ENCODE measurements at regions not wholly inside any gene's neighbourhood (a gene's known extent, or its start where the extent isn't known, plus 50 kb on each side); places are given as distances from the start of the nearest gene placed in this dataset.

GRCh38 chr11:122513328-122513727 lies 142.2 kb upstream of the UBASH3B start:
- H3K36me3 ChIP-seq (ENCODE audit: control insufficient read depth in 3 of 3, insufficient read depth in 2 of 3, low read depth in 1 of 3, low read length in 3 of 3): no peaks in the 10 kb centered on the region
- no peaks in the 10 kb centered on the region for H3K9me3 ChIP-seq (ENCODE audit: control insufficient read depth in 2 of 2, insufficient read depth in 1 of 2, low read depth in 1 of 2, low read length in 1 of 2)
- H3K27me3 ChIP-seq (ENCODE audit: control insufficient read depth in 3 of 3, insufficient read depth in 3 of 3, low read length in 3 of 3): no peaks in the 10 kb centered on the region
- FAIRE-seq: no peak
- WGBS, 3 donors: 64 to 81% (median 76%) methylated on average over 2 of the region's 2 CpGs
- H3K27ac ChIP-seq (ENCODE audit: low read depth in 1 of 3, low read length in 2 of 3): no peak overlapping the region
- H3K4me3 ChIP-seq (ENCODE audit: low read depth in 1 of 3, low read length in 3 of 3): no peak overlapping the region
- DNase-seq: no peak
- peaks cover 0 to 11% (median 0%) of the 10 kb centered on the region in 3 donors for H3K4me1 ChIP-seq (ENCODE audit: control insufficient read depth in 3 of 3, insufficient read depth in 2 of 3, low read depth in 1 of 3, low read length in 2 of 3)

GRCh38 chr11:122512688-122513087 lies 142.8 kb upstream of the UBASH3B start:
- H3K4me3 ChIP-seq (ENCODE audit: low read depth in 1 of 3, low read length in 3 of 3): no peak overlapping the region
- no peak overlapping the region for H3K27ac ChIP-seq (ENCODE audit: low read depth in 1 of 3, low read length in 2 of 3)
- H3K27me3 ChIP-seq (ENCODE audit: control insufficient read depth in 3 of 3, insufficient read depth in 3 of 3, low read length in 3 of 3): no peaks in the 10 kb centered on the region
- FAIRE-seq: no peak
- no peak for DNase-seq
- H3K36me3 ChIP-seq (ENCODE audit: control insufficient read depth in 3 of 3, insufficient read depth in 2 of 3, low read depth in 1 of 3, low read length in 3 of 3): no peaks in the 10 kb centered on the region
- no peaks in the 10 kb centered on the region for H3K9me3 ChIP-seq (ENCODE audit: control insufficient read depth in 2 of 2, insufficient read depth in 1 of 2, low read depth in 1 of 2, low read length in 1 of 2)
- H3K4me1 ChIP-seq (ENCODE audit: control insufficient read depth in 3 of 3, insufficient read depth in 2 of 3, low read depth in 1 of 3, low read length in 2 of 3): peaks cover 0 to 11% (median 0%) of the 10 kb centered on the region in 3 donors
- WGBS, 3 donors: 79 to 85% (median 84%) methylated on average over 2 of the region's 2 CpGs

- no peak for DNase-seq
Observed at GRCh38 chr11:122509899-122510298, 145.6 kb upstream of the UBASH3B start.

GRCh38 chr11:122509091-122509490 lies 146.4 kb upstream of the UBASH3B start:
- DNase-seq (peak in 1 of 2 donors; percentile 55), FAIRE-seq (no peak)
- Histone ChIP-seq H3K27ac (ENCODE audit: low read depth in 1 of 3, low read length in 2 of 3) (no peak overlapping the region), H3K36me3 (ENCODE audit: control insufficient read depth in 3 of 3, insufficient read depth in 2 of 3, low read depth in 1 of 3, low read length in 3 of 3) (no peaks in the 10 kb centered on the region), H3K27me3 (ENCODE audit: control insufficient read depth in 3 of 3, insufficient read depth in 3 of 3, low read length in 3 of 3) (no peaks in the 10 kb centered on the region), H3K4me1 (ENCODE audit: control insufficient read depth in 3 of 3, insufficient read depth in 2 of 3, low read depth in 1 of 3, low read length in 2 of 3) (no peaks in the 10 kb centered on the region), H3K9me3 (ENCODE audit: control insufficient read depth in 2 of 2, insufficient read depth in 1 of 2, low read depth in 1 of 2, low read length in 1 of 2) (no peaks in the 10 kb centered on the region), H3K4me3 (ENCODE audit: low read depth in 1 of 3, low read length in 3 of 3) (no peak overlapping the region)
- 65 to 75% (median 74%) methylated on average over 4 of the region's 4 CpGs for WGBS, 3 donors

More at GRCh38 chr11:122509899-122510298, 145.6 kb upstream of the UBASH3B start:
- 94 to 96% (median 95%) methylated on average over 15 of the region's 15 CpGs for WGBS, 3 donors
- H3K4me3 ChIP-seq (ENCODE audit: low read depth in 1 of 3, low read length in 3 of 3): no peak overlapping the region
- H3K27me3 ChIP-seq (ENCODE audit: control insufficient read depth in 3 of 3, insufficient read depth in 3 of 3, low read length in 3 of 3): no peaks in the 10 kb centered on the region
- no peaks in the 10 kb centered on the region for H3K36me3 ChIP-seq (ENCODE audit: control insufficient read depth in 3 of 3, insufficient read depth in 2 of 3, low read depth in 1 of 3, low read length in 3 of 3)
- FAIRE-seq: no peak
- H3K27ac ChIP-seq (ENCODE audit: low read depth in 1 of 3, low read length in 2 of 3): no peak overlapping the region
- H3K9me3 ChIP-seq (ENCODE audit: control insufficient read depth in 2 of 2, insufficient read depth in 1 of 2, low read depth in 1 of 2, low read length in 1 of 2): no peaks in the 10 kb centered on the region
- H3K4me1 ChIP-seq (ENCODE audit: control insufficient read depth in 3 of 3, insufficient read depth in 2 of 3, low read depth in 1 of 3, low read length in 2 of 3): peaks cover 0 to 4% (median 0%) of the 10 kb centered on the region in 3 donors

GRCh38 chr11:122505304-122506006 lies 150.1 kb upstream of the UBASH3B start:
- no peak for FAIRE-seq
- H3K27me3 ChIP-seq (ENCODE audit: control insufficient read depth in 3 of 3, insufficient read depth in 3 of 3, low read length in 3 of 3): peaks cover 0 to 2% (median 0%) of the 10 kb centered on the region in 3 donors
- no peak overlapping the region for H3K4me3 ChIP-seq (ENCODE audit: low read depth in 1 of 3, low read length in 3 of 3)
- DNase-seq: peak; percentile 74 to 81
- no peaks in the 10 kb centered on the region for H3K4me1 ChIP-seq (ENCODE audit: control insufficient read depth in 3 of 3, insufficient read depth in 2 of 3, low read depth in 1 of 3, low read length in 2 of 3)
- no peaks in the 10 kb centered on the region for H3K9me3 ChIP-seq (ENCODE audit: control insufficient read depth in 2 of 2, insufficient read depth in 1 of 2, low read depth in 1 of 2, low read length in 1 of 2)
- WGBS, 3 donors: 43 to 46% (median 45%) methylated on average over 8 of the region's 8 CpGs
- no peaks in the 10 kb centered on the region for H3K36me3 ChIP-seq (ENCODE audit: control insufficient read depth in 3 of 3, insufficient read depth in 2 of 3, low read depth in 1 of 3, low read length in 3 of 3)
- H3K27ac ChIP-seq (ENCODE audit: low read depth in 1 of 3, low read length in 2 of 3): no peak overlapping the region

- Histone ChIP-seq H3K4me1 (ENCODE audit: control insufficient read depth in 3 of 3, insufficient read depth in 2 of 3, low read depth in 1 of 3, low read length in 2 of 3) (no peaks in the 10 kb centered on the region), H3K36me3 (ENCODE audit: control insufficient read depth in 3 of 3, insufficient read depth in 2 of 3, low read depth in 1 of 3, low read length in 3 of 3) (no peaks in the 10 kb centered on the region), H3K4me3 (ENCODE audit: low read depth in 1 of 3, low read length in 3 of 3) (no peak overlapping the region), H3K9me3 (ENCODE audit: control insufficient read depth in 2 of 2, insufficient read depth in 1 of 2, low read depth in 1 of 2, low read length in 1 of 2) (no peaks in the 10 kb centered on the region), H3K27ac (ENCODE audit: low read depth in 1 of 3, low read length in 2 of 3) (no peak overlapping the region), H3K27me3 (ENCODE audit: control insufficient read depth in 3 of 3, insufficient read depth in 3 of 3, low read length in 3 of 3) (no peaks in the 10 kb centered on the region)
- 63 to 67% (median 65%) methylated on average over 2 of the region's 2 CpGs for WGBS, 3 donors
- FAIRE-seq (no peak), DNase-seq (no peak)
Observed at GRCh38 chr11:122494221-122494620, 161.3 kb upstream of the UBASH3B start.

GRCh38 chr11:122491509-122491908 lies 164.0 kb upstream of the UBASH3B start:
- WGBS, 3 donors: 39 to 79% (median 70%) methylated on average over 3 of the region's 3 CpGs
- Histone ChIP-seq H3K9me3 (ENCODE audit: control insufficient read depth in 2 of 2, insufficient read depth in 1 of 2, low read depth in 1 of 2, low read length in 1 of 2) (peaks cover 0 to 2% of the 10 kb centered on the region in 2 donors), H3K4me3 (ENCODE audit: low read depth in 1 of 3, low read length in 3 of 3) (no peak overlapping the region), H3K36me3 (ENCODE audit: control insufficient read depth in 3 of 3, insufficient read depth in 2 of 3, low read depth in 1 of 3, low read length in 3 of 3) (no peaks in the 10 kb centered on the region), H3K4me1 (ENCODE audit: control insufficient read depth in 3 of 3, insufficient read depth in 2 of 3, low read depth in 1 of 3, low read length in 2 of 3) (no peaks in the 10 kb centered on the region), H3K27me3 (ENCODE audit: control insufficient read depth in 3 of 3, insufficient read depth in 3 of 3, low read length in 3 of 3) (no peaks in the 10 kb centered on the region), H3K27ac (ENCODE audit: low read depth in 1 of 3, low read length in 2 of 3) (peak overlapping the region in 1 of 3 donors; percentile 9)
- FAIRE-seq (no peak), DNase-seq (peak in 1 of 2 donors; percentile 2)

- DNase-seq: no peak
- Histone ChIP-seq H3K9me3 (ENCODE audit: control insufficient read depth in 2 of 2, insufficient read depth in 1 of 2, low read depth in 1 of 2, low read length in 1 of 2) (peaks cover 0 to 2% of the 10 kb centered on the region in 2 donors), H3K4me1 (ENCODE audit: control insufficient read depth in 3 of 3, insufficient read depth in 2 of 3, low read depth in 1 of 3, low read length in 2 of 3) (no peaks in the 10 kb centered on the region), H3K36me3 (ENCODE audit: control insufficient read depth in 3 of 3, insufficient read depth in 2 of 3, low read depth in 1 of 3, low read length in 3 of 3) (no peaks in the 10 kb centered on the region), H3K27ac (ENCODE audit: low read depth in 1 of 3, low read length in 2 of 3) (no peak overlapping the region), H3K4me3 (ENCODE audit: low read depth in 1 of 3, low read length in 3 of 3) (no peak overlapping the region), H3K27me3 (ENCODE audit: control insufficient read depth in 3 of 3, insufficient read depth in 3 of 3, low read length in 3 of 3) (no peaks in the 10 kb centered on the region)
- WGBS, 3 donors: 83 to 88% (median 85%) methylated on average over 8 of the region's 8 CpGs
- FAIRE-seq: no peak
Observed at GRCh38 chr11:122488892-122489706, 166.4 kb upstream of the UBASH3B start.

Measured in small intestine (tissue), 7 donors.